Memory B cell (primary cell): ENCODE measurements at regions not wholly inside any gene's neighbourhood (a gene's known extent, or its start where the extent isn't known, plus 50 kb on each side); places are given as distances from the start of the nearest gene placed in this dataset.

Experiments used
- ATAC-seq: fragments of 150-1000 bp; cut with Tn5 transposase; 2 replicates; pipeline ENCODE4 v1.10.0; 2021; ENCODE audit warnings: low read depth, mild to moderate bottlenecking, moderate library complexity
- DNase-seq, 2 donors: peaks; one replicate each; pipeline ENCODE4 v3.0.0; 2022; ENCODE audit warnings: low spot score in 2 of 2
- H3K27ac Mint-ChIP-seq: one replicate; pipeline ENCODE4 v1.8.0; 2022; ENCODE audit warnings: mild to moderate bottlenecking, moderate library complexity, mixed read lengths
- H3K27me3 Mint-ChIP-seq: one replicate; pipeline ENCODE4 v1.8.0; 2022; ENCODE audit warnings: mixed read lengths
- H3K36me3 Mint-ChIP-seq: one replicate; pipeline ENCODE4 v1.8.0; 2022; ENCODE audit warnings: mild to moderate bottlenecking, mixed read lengths
- H3K4me1 Mint-ChIP-seq: one replicate; pipeline ENCODE4 v1.8.0; 2022; ENCODE audit warnings: mixed read lengths
- H3K4me3 Mint-ChIP-seq: one replicate; pipeline ENCODE4 v1.8.0; 2022; ENCODE audit warnings: mild to moderate bottlenecking, moderate library complexity, mixed read lengths
- H3K9me3 Mint-ChIP-seq: one replicate; pipeline ENCODE4 v1.8.0; 2022; ENCODE audit warnings: mixed read lengths

DNA sequence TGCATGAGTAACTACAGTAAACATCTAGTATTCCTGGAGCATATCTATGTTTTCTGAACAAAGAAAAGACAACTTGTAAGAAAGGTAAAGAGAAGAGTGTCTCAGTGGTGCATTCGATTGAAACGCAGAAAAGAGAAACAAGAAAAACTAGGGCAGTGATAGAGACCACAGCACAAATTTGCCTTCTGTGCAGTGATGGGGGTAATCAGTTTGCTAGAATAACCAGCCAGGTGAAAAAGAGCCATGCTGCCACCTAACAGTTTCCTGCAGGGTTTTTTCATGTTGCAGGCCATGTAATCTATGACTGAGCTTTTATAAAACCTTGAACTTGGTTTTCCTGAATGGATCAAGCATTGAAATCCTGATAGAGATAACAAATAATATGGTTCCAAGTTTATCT lies 198.4 kb upstream of the MEF2C start:
- no peaks in the 10 kb centered on the region for H3K36me3 Mint-ChIP-seq
- peaks cover 6% of the 10 kb centered on the region for H3K4me1 Mint-ChIP-seq
- no peak for DNase-seq
- no peaks in the 10 kb centered on the region for H3K27me3 Mint-ChIP-seq
- ATAC-seq = peak; percentile 77
- H3K9me3 Mint-ChIP-seq = no peaks in the 10 kb centered on the region
- H3K4me3 Mint-ChIP-seq = peak overlapping the region; percentile 68
- peak overlapping the region; percentile 35 for H3K27ac Mint-ChIP-seq

DNA sequence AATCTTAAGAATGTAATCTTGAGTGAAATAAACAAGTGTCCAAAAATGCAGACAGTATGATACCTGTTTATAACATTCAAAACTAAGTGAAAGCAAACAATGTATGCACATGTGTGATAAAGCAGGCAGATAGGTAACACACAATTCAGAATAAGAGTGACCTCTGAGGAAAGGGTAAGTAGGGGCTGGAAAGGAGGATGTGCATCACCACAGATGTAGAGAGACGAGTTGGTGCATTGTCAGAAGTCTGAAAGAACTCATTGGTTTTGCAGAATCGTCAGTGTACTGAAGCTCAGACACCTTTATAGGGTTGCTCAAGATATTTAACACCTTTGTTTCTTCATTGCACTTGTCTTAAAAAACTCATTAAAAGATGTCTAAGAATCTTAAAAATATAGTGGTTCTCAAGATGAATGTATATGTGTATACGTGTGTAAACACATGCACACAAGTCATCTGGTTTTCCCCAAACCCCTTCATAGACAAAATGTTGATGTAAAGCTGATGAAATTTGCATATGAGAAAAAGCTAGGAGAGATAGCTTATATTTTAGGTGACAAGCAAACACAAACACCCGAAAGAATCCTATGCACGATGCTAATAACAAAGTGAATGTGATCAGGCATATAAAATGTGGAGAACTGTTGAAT lies 197.6 kb upstream of the MEF2C start:
- H3K27me3 Mint-ChIP-seq = no peaks in the 10 kb centered on the region
- no peak overlapping the region for H3K27ac Mint-ChIP-seq
- H3K36me3 Mint-ChIP-seq = no peaks in the 10 kb centered on the region
- peaks cover 6% of the 10 kb centered on the region for H3K4me1 Mint-ChIP-seq
- DNase-seq (no peak), ATAC-seq (no peak)
- peak overlapping the region; percentile 40 for H3K4me3 Mint-ChIP-seq
- H3K9me3 Mint-ChIP-seq = no peaks in the 10 kb centered on the region

DNA sequence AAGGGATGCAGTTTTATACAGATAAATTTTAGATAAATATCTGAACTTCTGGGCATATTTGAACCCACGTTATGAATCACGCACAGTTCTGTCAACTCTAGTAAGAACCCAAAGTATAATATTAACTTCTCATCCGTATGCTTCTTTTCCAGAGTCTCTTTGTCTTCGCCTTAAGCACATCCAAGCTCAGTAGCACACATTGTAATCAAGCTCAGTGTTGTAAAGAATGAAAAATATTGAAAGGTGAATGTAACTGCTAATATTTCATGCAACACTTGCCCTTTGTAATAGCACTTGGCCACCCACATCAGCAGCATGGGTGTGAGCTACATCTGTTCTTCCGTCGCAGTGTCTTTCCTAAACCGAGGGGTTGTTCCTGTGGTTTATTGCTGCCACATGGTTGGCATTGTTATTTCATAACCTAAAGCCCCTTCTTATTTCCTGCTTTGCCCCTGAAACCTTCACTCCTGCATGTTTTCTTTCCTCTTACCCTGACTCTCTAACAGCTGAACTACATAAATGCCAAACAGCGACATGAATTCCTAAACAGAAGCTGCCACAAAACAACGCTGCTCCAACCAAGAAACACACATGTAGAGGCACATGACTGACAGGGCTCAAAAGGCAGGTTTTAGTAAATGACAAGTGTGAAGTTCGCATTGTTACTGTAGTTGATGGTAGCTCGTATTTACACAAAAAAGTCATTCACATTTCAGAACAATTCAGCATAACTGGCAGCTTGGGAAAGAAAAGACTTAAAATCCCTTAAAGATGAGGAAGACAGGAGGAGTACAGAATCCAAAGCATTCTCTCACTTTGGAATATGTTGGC lies 190.1 kb upstream of the MEF2C start:
- no peak for DNase-seq
- H3K4me3 Mint-ChIP-seq = no peak overlapping the region
- H3K36me3 Mint-ChIP-seq = peaks cover 5% of the 10 kb centered on the region
- no peaks in the 10 kb centered on the region for H3K27me3 Mint-ChIP-seq
- H3K4me1 Mint-ChIP-seq = peaks cover 6% of the 10 kb centered on the region
- no peak for ATAC-seq
- no peaks in the 10 kb centered on the region for H3K9me3 Mint-ChIP-seq
- H3K27ac Mint-ChIP-seq = no peak overlapping the region

DNA sequence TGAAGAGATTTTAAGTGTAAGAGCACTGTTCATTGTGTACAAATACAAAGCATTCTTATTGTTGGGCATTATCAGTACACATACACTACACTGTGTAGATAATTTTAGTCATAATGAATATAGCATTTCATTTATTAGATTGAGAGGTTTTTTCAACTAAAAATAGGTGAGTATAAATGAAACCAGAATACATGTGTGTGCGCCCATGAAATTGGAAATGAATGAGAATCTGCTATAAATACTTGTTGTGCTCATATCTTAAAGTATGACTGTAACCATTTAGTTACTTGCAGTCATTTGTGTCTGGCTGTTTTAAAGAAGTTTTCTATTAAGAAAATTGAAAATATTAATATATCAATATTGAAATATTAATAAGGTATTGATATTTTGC lies 189.0 kb upstream of the MEF2C start:
- no peak overlapping the region for H3K4me3 Mint-ChIP-seq
- DNase-seq (no peak), ATAC-seq (no peak)
- no peaks in the 10 kb centered on the region for H3K9me3 Mint-ChIP-seq
- H3K27me3 Mint-ChIP-seq = no peaks in the 10 kb centered on the region
- no peak overlapping the region for H3K27ac Mint-ChIP-seq
- H3K36me3 Mint-ChIP-seq = peaks cover 5% of the 10 kb centered on the region
- H3K4me1 Mint-ChIP-seq = peaks cover 6% of the 10 kb centered on the region

DNA sequence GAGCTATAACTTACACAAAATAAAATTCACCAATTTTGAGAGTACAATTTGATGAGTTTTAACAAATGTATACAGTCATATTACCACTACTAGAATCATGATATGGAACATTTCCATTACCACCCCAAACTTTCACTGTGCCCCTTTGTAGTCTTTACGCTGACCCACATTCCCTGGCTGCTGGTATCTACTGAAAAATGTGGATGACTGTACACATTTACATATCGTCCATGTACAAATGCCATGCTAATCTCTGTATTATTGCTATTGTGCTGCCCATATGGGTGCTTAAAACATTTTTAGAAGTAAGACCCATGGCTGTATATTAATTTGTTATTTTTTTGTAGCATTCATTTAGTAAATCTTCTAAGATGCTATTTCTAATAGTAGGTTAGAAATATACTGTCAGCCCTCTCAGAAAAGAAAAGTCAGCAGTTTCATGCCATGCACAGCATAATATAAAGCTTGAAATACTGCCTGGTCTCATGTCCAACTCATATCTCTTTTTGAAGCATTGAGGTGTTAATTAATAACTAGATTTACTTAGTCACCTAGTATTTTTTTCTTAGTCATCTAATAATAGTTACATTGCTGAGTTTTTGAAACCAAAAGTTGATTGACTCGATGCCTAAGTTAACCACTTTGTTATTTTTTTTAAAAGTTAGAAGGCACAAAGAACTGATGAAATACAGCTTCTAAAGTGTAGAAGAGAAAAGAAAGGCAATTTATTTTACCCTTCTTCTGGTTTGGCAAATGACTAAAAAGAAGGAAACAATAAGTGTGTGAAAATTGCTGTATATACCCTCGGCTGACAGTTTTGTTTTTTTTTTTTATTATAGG lies 188.3 kb upstream of the MEF2C start:
- DNase-seq = no peak
- ATAC-seq = no peak
- H3K4me3 Mint-ChIP-seq = no peak overlapping the region
- peaks cover 6% of the 10 kb centered on the region for H3K4me1 Mint-ChIP-seq
- no peaks in the 10 kb centered on the region for H3K27me3 Mint-ChIP-seq
- H3K9me3 Mint-ChIP-seq = no peaks in the 10 kb centered on the region
- H3K36me3 Mint-ChIP-seq = peaks cover 5% of the 10 kb centered on the region
- no peak overlapping the region for H3K27ac Mint-ChIP-seq

DNA sequence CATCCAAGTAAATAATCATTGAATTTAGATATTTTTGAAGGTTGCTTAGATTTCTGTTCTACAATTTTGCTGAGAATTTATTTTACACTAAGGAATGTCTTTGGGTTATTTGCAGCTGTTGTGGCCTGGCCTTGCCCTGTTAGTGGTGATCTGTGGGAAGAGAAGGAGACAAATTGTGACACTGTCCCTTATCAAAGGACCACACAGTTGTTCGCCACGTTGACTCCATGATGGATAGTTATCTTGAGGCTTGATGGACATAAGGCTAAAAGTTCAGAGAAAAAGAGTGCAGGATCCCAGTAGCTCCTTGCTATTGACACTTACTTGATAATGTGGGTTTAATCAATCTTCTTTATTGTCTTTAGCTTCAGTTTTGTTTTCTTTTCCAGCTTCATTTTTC lies 186.6 kb upstream of the MEF2C start:
- H3K4me3 Mint-ChIP-seq = no peak overlapping the region
- DNase-seq = no peak
- peaks cover 5% of the 10 kb centered on the region for H3K36me3 Mint-ChIP-seq
- no peak overlapping the region for H3K27ac Mint-ChIP-seq
- no peak for ATAC-seq
- H3K4me1 Mint-ChIP-seq = peaks cover 6% of the 10 kb centered on the region
- no peaks in the 10 kb centered on the region for H3K9me3 Mint-ChIP-seq
- no peaks in the 10 kb centered on the region for H3K27me3 Mint-ChIP-seq

DNA sequence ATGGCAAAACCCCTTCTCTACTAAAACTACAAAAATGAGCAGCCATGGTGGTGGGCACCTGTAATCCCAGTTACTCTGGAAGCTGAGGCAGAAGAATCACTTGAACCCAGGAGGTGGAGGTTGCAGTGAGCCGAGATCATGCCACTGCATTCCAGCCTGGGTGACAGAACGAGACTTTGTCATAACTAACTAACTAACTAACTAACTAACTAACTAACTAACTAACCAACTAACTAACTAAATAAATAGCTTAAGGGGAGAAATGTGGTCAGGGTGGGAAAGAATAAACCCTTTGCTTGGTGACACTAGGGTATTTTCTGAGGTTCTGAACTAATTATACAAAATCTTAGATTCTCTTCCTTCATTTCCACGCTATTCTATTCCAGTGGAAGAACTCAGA lies 184.4 kb upstream of the MEF2C start:
- H3K27me3 Mint-ChIP-seq = no peaks in the 10 kb centered on the region
- H3K27ac Mint-ChIP-seq = no peak overlapping the region
- no peaks in the 10 kb centered on the region for H3K36me3 Mint-ChIP-seq
- no peak overlapping the region for H3K4me3 Mint-ChIP-seq
- H3K4me1 Mint-ChIP-seq = no peaks in the 10 kb centered on the region
- ATAC-seq (no peak), DNase-seq (no peak)
- H3K9me3 Mint-ChIP-seq = no peaks in the 10 kb centered on the region

DNA sequence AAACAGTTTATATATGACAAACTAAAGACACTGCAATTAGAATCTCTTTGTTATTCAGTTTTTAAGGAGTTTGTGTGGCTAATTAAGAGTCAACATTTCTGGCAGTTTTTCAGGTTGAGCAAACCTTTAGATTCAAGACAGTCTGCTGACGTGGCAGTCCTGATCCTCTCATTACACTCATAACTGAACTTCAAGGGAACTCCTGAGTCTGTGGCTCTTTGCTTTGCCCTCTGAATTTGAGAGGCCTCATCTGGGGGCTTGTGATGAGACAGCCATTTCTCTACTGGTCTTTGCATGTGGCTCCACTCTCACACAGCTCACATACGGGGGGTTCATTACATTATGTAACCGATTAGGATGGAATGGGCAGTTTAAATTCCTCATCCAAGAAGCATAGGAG lies 182.9 kb upstream of the MEF2C start:
- no peak overlapping the region for H3K27ac Mint-ChIP-seq
- DNase-seq (no peak), ATAC-seq (no peak)
- no peaks in the 10 kb centered on the region for H3K27me3 Mint-ChIP-seq
- no peak overlapping the region for H3K4me3 Mint-ChIP-seq
- H3K4me1 Mint-ChIP-seq = no peaks in the 10 kb centered on the region
- H3K36me3 Mint-ChIP-seq = no peaks in the 10 kb centered on the region
- H3K9me3 Mint-ChIP-seq = no peaks in the 10 kb centered on the region

DNA sequence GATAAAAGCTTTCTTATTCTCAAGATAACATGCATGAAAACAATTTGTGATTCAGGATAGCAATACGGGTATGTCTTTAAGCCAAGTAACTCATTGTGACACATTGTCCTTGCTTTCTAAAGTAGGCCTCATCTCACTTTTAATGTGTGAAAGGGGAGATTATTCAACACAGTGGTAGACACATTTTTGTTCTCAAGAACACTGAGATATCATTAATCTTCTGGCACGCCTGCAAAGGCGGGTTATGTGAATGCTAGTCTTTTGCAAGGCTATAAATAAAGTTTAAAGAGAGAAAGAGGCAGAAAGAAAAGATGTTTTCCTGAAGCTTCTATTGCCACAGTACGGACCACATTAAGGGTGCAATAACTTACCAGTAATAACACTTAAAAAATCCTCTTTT lies 181.8 kb upstream of the MEF2C start:
- H3K4me3 Mint-ChIP-seq = no peak overlapping the region
- no peak for DNase-seq
- ATAC-seq = no peak
- H3K4me1 Mint-ChIP-seq = no peaks in the 10 kb centered on the region
- no peaks in the 10 kb centered on the region for H3K36me3 Mint-ChIP-seq
- H3K27me3 Mint-ChIP-seq = no peaks in the 10 kb centered on the region
- H3K9me3 Mint-ChIP-seq = no peaks in the 10 kb centered on the region
- H3K27ac Mint-ChIP-seq = no peak overlapping the region

DNA sequence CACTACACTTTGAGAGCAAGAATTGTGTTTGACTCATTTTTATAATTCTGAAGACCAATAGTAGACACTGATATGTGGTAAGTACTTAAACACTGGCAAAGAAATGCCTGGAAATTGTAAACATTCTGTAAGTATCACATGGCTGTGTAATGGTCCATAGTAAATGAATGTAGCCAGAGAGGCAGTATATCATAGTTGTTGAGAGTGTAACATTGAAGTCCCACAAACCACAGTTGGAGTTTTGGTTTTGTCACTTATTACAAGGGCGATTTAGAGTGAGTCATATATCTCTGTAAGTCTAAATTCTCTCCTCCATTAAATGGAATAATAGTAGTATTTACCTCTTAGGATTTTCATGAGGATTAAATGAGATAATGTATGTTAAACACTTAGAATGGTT lies 181.1 kb upstream of the MEF2C start:
- H3K4me1 Mint-ChIP-seq = no peaks in the 10 kb centered on the region
- no peak overlapping the region for H3K4me3 Mint-ChIP-seq
- no peak for ATAC-seq
- H3K27ac Mint-ChIP-seq = no peak overlapping the region
- no peaks in the 10 kb centered on the region for H3K9me3 Mint-ChIP-seq
- no peaks in the 10 kb centered on the region for H3K36me3 Mint-ChIP-seq
- no peaks in the 10 kb centered on the region for H3K27me3 Mint-ChIP-seq
- no peak for DNase-seq

DNA sequence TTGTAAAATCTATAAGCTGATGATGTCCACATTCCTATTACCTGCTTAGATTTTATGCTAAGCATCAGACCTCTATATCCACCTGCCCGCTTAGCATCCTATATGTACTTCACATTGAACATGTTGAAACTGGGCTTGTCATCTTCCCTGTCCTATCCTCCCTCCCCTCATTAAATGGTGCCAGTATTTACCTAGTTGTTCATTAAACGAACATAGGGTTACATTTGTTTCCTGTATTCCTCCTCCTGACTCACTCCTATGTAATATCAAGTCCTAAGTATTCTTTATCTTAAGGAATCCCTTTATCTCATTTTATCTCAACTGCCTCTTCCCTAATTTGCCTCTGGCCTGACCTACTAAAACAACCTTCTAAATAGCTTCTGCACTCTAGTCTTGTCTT lies 177.8 kb upstream of the MEF2C start:
- no peaks in the 10 kb centered on the region for H3K9me3 Mint-ChIP-seq
- ATAC-seq (no peak), DNase-seq (no peak)
- H3K4me3 Mint-ChIP-seq = no peak overlapping the region
- H3K27me3 Mint-ChIP-seq = no peaks in the 10 kb centered on the region
- no peaks in the 10 kb centered on the region for H3K4me1 Mint-ChIP-seq
- H3K36me3 Mint-ChIP-seq = no peaks in the 10 kb centered on the region
- H3K27ac Mint-ChIP-seq = no peak overlapping the region

DNA sequence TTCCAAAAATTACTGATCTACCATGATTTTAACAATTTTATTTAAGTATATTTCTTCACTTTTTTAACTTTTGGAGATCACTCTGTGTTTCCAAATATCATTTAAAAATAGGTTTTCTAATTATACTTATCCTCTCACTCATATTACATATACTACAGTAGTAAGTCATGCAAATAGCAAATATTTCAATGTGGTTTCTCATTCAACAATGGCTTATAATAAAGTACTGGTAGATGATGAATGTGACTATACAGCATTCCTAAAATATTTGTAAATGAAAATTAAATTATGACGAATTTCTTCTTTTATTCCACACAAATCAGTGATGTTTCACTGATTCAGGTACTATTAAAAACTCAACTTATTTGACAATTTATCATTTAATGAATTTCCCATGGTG lies 176.3 kb upstream of the MEF2C start:
- Mint-ChIP-seq H3K27ac (no peak overlapping the region), H3K27me3 (no peaks in the 10 kb centered on the region), H3K36me3 (no peaks in the 10 kb centered on the region), H3K4me1 (no peaks in the 10 kb centered on the region), H3K9me3 (no peaks in the 10 kb centered on the region), H3K4me3 (no peak overlapping the region)
- no peak for DNase-seq
- ATAC-seq = no peak

DNA sequence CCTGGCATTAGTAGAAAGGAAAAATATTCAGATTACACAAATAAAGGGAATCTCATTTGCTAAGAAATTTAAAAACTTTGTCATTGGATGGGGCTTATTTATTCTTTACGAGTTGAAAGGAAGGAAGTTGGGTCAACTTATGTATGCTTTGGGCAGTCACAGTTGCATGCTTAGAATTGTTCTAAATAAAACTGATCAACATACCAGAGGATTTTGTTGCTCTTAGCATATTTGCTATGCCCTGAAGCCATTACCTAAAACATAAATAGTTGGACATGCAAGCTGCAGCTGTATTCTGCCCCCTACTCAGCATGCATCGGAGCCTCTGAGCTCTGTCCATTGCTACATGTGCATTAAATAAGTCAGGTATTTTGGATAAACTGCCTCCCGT lies 172.7 kb upstream of the MEF2C start:
- ATAC-seq = no peak
- Mint-ChIP-seq H3K9me3 (peaks cover under 1% of the 10 kb centered on the region), H3K27ac (no peak overlapping the region), H3K4me1 (no peaks in the 10 kb centered on the region), H3K36me3 (peaks cover 5% of the 10 kb centered on the region), H3K4me3 (no peak overlapping the region), H3K27me3 (no peaks in the 10 kb centered on the region)
- no peak for DNase-seq

DNA sequence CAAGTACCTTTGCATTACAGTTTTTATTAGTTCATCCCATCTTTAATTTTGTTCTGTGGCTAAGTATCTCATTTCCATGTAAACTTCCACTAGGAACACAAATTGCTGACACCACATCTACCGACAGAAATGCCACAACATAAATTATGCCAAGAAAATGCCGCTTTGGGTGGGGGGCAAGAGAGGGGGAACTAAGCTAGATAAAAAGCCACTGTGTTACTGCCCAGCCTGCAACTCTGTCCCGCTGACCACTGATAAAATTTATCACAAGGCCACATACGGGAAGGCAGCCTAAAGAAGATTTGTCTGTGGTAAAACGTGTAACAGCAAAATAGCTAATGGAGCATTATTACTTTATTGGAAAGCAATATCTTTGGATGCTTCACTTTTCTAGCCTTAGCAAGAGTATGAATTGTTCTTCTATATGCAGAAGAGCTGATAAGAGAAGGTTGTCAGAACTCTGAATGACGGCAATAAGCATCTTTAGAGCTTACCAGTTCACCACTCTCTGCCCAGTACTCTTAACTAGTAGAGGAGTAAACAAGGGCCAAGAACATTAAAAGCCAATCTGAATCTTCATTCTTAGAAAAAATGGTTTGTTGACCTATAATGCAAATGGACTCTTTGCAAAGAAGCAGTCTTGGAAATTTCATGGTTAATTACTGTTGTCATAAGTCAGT lies 172.2 kb upstream of the MEF2C start:
- no peaks in the 10 kb centered on the region for H3K4me1 Mint-ChIP-seq
- H3K27me3 Mint-ChIP-seq = no peaks in the 10 kb centered on the region
- peaks cover 4% of the 10 kb centered on the region for H3K9me3 Mint-ChIP-seq
- H3K36me3 Mint-ChIP-seq = peaks cover 10% of the 10 kb centered on the region
- ATAC-seq (no peak), DNase-seq (no peak)
- H3K27ac Mint-ChIP-seq = no peak overlapping the region
- no peak overlapping the region for H3K4me3 Mint-ChIP-seq
